ENCODE measurements at regions not wholly inside any gene's neighbourhood (a gene's known extent, or its start where the extent isn't known, plus 50 kb on each side); places are given as distances from the start of the nearest gene placed in this dataset.
"Not testable (repeated sequence)": the region's sequence is repeated elsewhere in the genome, so short reads cannot be mapped to it uniquely, and the experiment has no call there.

DNA sequence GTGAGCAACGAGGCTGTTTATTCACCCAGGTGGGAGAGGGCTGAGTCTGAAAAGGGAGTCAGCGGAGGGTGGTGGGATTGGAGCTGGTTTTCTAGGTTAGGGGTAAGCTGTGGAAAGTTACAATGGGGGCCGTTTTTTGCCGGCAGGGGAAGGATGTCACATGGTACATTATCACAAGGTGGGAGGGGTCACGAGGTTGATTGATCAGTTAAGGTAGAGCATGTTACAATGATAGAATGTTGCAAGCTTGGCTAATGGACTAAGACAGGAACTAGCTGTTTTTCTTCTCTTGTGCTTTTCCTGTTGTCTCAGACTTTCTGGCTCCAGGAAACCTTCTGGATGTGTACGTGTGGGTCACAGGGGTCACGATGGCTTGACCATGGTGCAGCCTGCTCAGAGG is 536.3 kb upstream of the HTR2C start:
- Histone ChIP-seq H3K4ac (ENCODE audit: low read length) (no peak overlapping the region), H3K18ac (ENCODE audit: low read length) (no peak overlapping the region), H3K23ac (ENCODE audit: low read depth, low read length, poor library complexity) (no peak overlapping the region), H4K91ac (ENCODE audit: low read depth, low read length, poor library complexity) (no peak overlapping the region), H2BK12ac (ENCODE audit: low read length) (no peak overlapping the region), H2AK5ac (ENCODE audit: low read depth, low read length) (no peak overlapping the region), H2BK15ac (ENCODE audit: low read length) (no peak overlapping the region), H3K9me3 (replicated peaks in 1 of 2; ENCODE audit: control insufficient read depth in 2 of 2, insufficient read depth in 1 of 2, low read depth in 1 of 2, low read length in 2 of 2) (no peaks in the 10 kb centered on the region), H2BK120ac (ENCODE audit: low read depth, low read length) (no peak overlapping the region), H3K4me3 (ENCODE audit: low read length in 2 of 2) (no peak overlapping the region), H2BK5ac (ENCODE audit: low read length) (no peak overlapping the region), H3K4me1 (ENCODE audit: control insufficient read depth in 2 of 2, insufficient read depth in 1 of 2, low read depth in 1 of 2, low read length in 2 of 2) (peaks cover 0 to 4% of the 10 kb centered on the region in 2 donors), H3K79me1 (ENCODE audit: low read depth, low read length) (no peaks in the 10 kb centered on the region), H4K8ac (ENCODE audit: low read depth, low read length) (no peak overlapping the region), H3K27ac (replicated peaks; ENCODE audit: low read length) (no peak overlapping the region), H3K14ac (ENCODE audit: low read length) (no peak overlapping the region), H3K9ac (ENCODE audit: low read depth, low read length, poor library complexity) (no peak overlapping the region), H2AFZ (ENCODE audit: low read length) (no peak overlapping the region), H3K27me3 (ENCODE audit: control insufficient read depth in 3 of 3, insufficient read depth in 3 of 3, low read depth in 1 of 3, low read length in 3 of 3) (no peaks in the 10 kb centered on the region), H3K36me3 (replicated peaks in 1 of 2; ENCODE audit: control insufficient read depth in 2 of 2, insufficient read depth in 2 of 2, low read length in 2 of 2) (peaks cover 0 to 5% of the 10 kb centered on the region in 2 donors), H3K4me2 (ENCODE audit: insufficient read depth, low read length, poor library complexity, severe bottlenecking) (peak overlapping the region; percentile 31)
- no CpG with 5 or more reads among the region's 7 CpGs for WGBS, 2 donors (ENCODE audit: extremely low coverage in 2 of 2, insufficient read length in 2 of 2, insufficient replicate concordance in 1 of 2)
- no peak for DNase-seq (ENCODE audit: low spot score)

DNA sequence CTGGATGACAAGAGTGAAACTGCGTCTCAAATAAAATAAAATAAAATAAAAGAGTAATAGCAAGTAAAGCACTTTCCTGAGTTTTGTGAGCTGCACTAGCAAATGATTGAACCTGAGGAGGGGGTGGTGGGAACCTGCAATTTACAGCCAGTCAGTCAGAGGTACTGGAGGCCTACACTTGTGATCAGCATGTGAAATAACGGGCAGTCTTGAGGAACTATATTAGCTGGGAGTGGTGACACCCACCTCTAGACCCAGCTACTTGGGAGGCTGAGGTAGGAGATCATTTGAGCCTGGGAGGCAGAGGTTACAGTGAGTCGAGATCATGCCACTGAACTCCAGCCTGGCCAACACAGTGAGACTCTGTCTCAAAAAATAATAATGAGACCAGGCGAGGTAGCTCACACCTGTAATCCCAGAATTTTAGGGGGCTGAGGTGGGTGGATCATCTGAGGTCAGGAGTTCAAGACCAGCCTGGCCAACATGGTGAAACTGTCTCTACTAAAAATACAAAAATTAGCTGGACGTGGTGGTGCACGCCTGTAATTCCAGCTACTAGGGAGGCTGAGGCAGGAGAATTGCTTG is 537.1 kb upstream of the HTR2C start:
- no peak overlapping the region for H2BK12ac ChIP-seq (ENCODE audit: low read length)
- no peak overlapping the region for H3K27ac ChIP-seq (replicated peaks; ENCODE audit: low read length)
- H3K9me3 ChIP-seq (replicated peaks in 1 of 2; ENCODE audit: control insufficient read depth in 2 of 2, insufficient read depth in 1 of 2, low read depth in 1 of 2, low read length in 2 of 2) = no peaks in the 10 kb centered on the region
- H2AK5ac ChIP-seq (ENCODE audit: low read depth, low read length) = no peak overlapping the region
- H4K8ac ChIP-seq (ENCODE audit: low read depth, low read length) = no peak overlapping the region
- peak overlapping the region; percentile 11 for H3K4me2 ChIP-seq (ENCODE audit: insufficient read depth, low read length, poor library complexity, severe bottlenecking)
- no peak overlapping the region for H3K9ac ChIP-seq (ENCODE audit: low read depth, low read length, poor library complexity)
- no peak overlapping the region for H2BK5ac ChIP-seq (ENCODE audit: low read length)
- H3K27me3 ChIP-seq (ENCODE audit: control insufficient read depth in 3 of 3, insufficient read depth in 3 of 3, low read depth in 1 of 3, low read length in 3 of 3) = no peaks in the 10 kb centered on the region
- H3K18ac ChIP-seq (ENCODE audit: low read length) = no peak overlapping the region
- no peak for DNase-seq (ENCODE audit: low spot score)
- peaks cover 0 to 4% of the 10 kb centered on the region in 2 donors for H3K4me1 ChIP-seq (ENCODE audit: control insufficient read depth in 2 of 2, insufficient read depth in 1 of 2, low read depth in 1 of 2, low read length in 2 of 2)
- H3K79me1 ChIP-seq (ENCODE audit: low read depth, low read length) = no peaks in the 10 kb centered on the region
- no peak overlapping the region for H3K4ac ChIP-seq (ENCODE audit: low read length)
- no peak overlapping the region for H3K14ac ChIP-seq (ENCODE audit: low read length)
- peaks cover 0 to 4% of the 10 kb centered on the region in 2 donors for H3K36me3 ChIP-seq (replicated peaks in 1 of 2; ENCODE audit: control insufficient read depth in 2 of 2, insufficient read depth in 2 of 2, low read length in 2 of 2)
- peak overlapping the region in 1 of 2 donors; percentile 28 for H3K4me3 ChIP-seq (ENCODE audit: low read length in 2 of 2)
- H2AFZ ChIP-seq (ENCODE audit: low read length) = no peak overlapping the region
- no peak overlapping the region for H2BK120ac ChIP-seq (ENCODE audit: low read depth, low read length)
- no peak overlapping the region for H2BK15ac ChIP-seq (ENCODE audit: low read length)
- no peak overlapping the region for H3K23ac ChIP-seq (ENCODE audit: low read depth, low read length, poor library complexity)
- no peak overlapping the region for H4K91ac ChIP-seq (ENCODE audit: low read depth, low read length, poor library complexity)
- no CpG with 5 or more reads among the region's 6 CpGs for WGBS, 2 donors (ENCODE audit: extremely low coverage in 2 of 2, insufficient read length in 2 of 2, insufficient replicate concordance in 1 of 2)

DNA sequence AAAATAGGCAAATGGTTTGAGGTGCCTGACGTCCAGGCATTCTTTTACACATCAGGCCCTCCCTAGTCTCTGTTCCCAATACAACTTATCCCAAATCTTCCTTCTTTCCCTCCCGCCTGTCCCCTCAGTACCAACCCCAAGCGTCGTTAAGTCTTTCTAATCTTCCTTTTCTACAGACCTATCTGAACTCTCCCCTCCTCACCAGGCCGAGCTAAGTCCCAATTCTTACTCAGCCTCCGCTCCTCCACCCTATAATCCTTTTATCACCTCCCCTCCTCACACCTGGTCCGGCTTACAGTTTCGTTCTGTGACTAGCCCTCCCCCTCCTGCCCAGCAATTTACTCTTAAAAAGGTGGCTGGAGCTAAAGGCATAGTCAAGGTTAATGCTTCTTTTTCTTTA is 542.4 kb upstream of the HTR2C start:
- H3K27ac ChIP-seq (replicated peaks; ENCODE audit: low read length); H4K91ac ChIP-seq (ENCODE audit: low read depth, low read length, poor library complexity); H3K4me1 ChIP-seq (ENCODE audit: control insufficient read depth in 2 of 2, insufficient read depth in 1 of 2, low read depth in 1 of 2, low read length in 2 of 2); H2AK5ac ChIP-seq (ENCODE audit: low read depth, low read length); H3K27me3 ChIP-seq (ENCODE audit: control insufficient read depth in 3 of 3, insufficient read depth in 3 of 3, low read depth in 1 of 3, low read length in 3 of 3); H2BK120ac ChIP-seq (ENCODE audit: low read depth, low read length); H3K9ac ChIP-seq (ENCODE audit: low read depth, low read length, poor library complexity); H3K4ac ChIP-seq (ENCODE audit: low read length); H3K4me2 ChIP-seq (ENCODE audit: insufficient read depth, low read length, poor library complexity, severe bottlenecking); H3K14ac ChIP-seq (ENCODE audit: low read length); H2BK5ac ChIP-seq (ENCODE audit: low read length); H3K9me3 ChIP-seq (replicated peaks in 1 of 2; ENCODE audit: control insufficient read depth in 2 of 2, insufficient read depth in 1 of 2, low read depth in 1 of 2, low read length in 2 of 2); H2BK12ac ChIP-seq (ENCODE audit: low read length); H3K36me3 ChIP-seq (replicated peaks in 1 of 2; ENCODE audit: control insufficient read depth in 2 of 2, insufficient read depth in 2 of 2, low read length in 2 of 2); H3K18ac ChIP-seq (ENCODE audit: low read length); H2BK15ac ChIP-seq (ENCODE audit: low read length); H2AFZ ChIP-seq (ENCODE audit: low read length); H4K8ac ChIP-seq (ENCODE audit: low read depth, low read length); H3K23ac ChIP-seq (ENCODE audit: low read depth, low read length, poor library complexity); DNase-seq (ENCODE audit: low spot score); H3K79me1 ChIP-seq (ENCODE audit: low read depth, low read length): not testable (repeated sequence)
- H3K4me3 ChIP-seq (ENCODE audit: low read length in 2 of 2) = peak overlapping the region in 1 of 2 donors; percentile 70
- 78 to 100% methylated on average over 1 to 3 of the region's 8 CpGs for WGBS, 2 donors (ENCODE audit: extremely low coverage in 2 of 2, insufficient read length in 2 of 2, insufficient replicate concordance in 1 of 2)

DNA sequence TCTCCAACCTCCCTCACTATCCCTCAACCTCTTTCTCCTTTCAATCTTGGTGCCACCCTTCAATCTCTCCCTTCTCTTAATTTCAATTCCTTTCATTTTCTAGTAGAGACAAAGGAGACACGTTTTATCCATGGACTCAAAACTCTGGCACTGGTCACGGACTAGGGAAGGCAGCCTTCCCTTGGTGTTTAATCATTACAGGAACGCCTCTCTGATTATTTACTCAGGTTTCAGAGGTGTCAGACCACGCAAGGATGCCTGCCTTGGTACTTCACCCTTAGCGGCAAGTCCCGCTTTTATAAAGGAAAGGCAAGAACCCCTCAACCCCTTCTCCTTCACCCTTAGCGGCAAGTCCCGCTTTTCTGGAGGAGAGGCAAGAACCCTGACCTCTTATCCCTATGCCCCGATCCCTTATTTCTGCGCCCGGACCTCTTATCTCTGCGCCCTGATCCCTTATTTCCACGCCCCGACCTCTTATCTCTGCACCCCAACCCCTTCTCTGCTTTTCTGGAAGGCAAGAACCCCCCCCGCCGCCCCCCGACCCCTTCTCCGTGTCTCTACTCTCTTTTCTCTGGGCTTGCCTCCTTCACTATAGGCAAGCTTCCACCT is 543.1 kb upstream of the HTR2C start:
- H2AFZ ChIP-seq (ENCODE audit: low read length); H3K14ac ChIP-seq (ENCODE audit: low read length); H3K18ac ChIP-seq (ENCODE audit: low read length); H4K91ac ChIP-seq (ENCODE audit: low read depth, low read length, poor library complexity); H2BK15ac ChIP-seq (ENCODE audit: low read length); H3K4ac ChIP-seq (ENCODE audit: low read length); H3K27me3 ChIP-seq (ENCODE audit: control insufficient read depth in 3 of 3, insufficient read depth in 3 of 3, low read depth in 1 of 3, low read length in 3 of 3); H2BK12ac ChIP-seq (ENCODE audit: low read length); H3K9ac ChIP-seq (ENCODE audit: low read depth, low read length, poor library complexity); H2AK5ac ChIP-seq (ENCODE audit: low read depth, low read length); H3K4me2 ChIP-seq (ENCODE audit: insufficient read depth, low read length, poor library complexity, severe bottlenecking); H3K23ac ChIP-seq (ENCODE audit: low read depth, low read length, poor library complexity); H3K4me1 ChIP-seq (ENCODE audit: control insufficient read depth in 2 of 2, insufficient read depth in 1 of 2, low read depth in 1 of 2, low read length in 2 of 2); H4K8ac ChIP-seq (ENCODE audit: low read depth, low read length); H2BK5ac ChIP-seq (ENCODE audit: low read length); H3K9me3 ChIP-seq (replicated peaks in 1 of 2; ENCODE audit: control insufficient read depth in 2 of 2, insufficient read depth in 1 of 2, low read depth in 1 of 2, low read length in 2 of 2); H2BK120ac ChIP-seq (ENCODE audit: low read depth, low read length); DNase-seq (ENCODE audit: low spot score); H3K79me1 ChIP-seq (ENCODE audit: low read depth, low read length); H3K36me3 ChIP-seq (replicated peaks in 1 of 2; ENCODE audit: control insufficient read depth in 2 of 2, insufficient read depth in 2 of 2, low read length in 2 of 2): not testable (repeated sequence)
- Histone ChIP-seq H3K27ac (replicated peaks; ENCODE audit: low read length) (peak overlapping the region; percentile 76), H3K4me3 (ENCODE audit: low read length in 2 of 2) (peak overlapping the region in 1 of 2 donors; percentile 84)
- no CpG with 5 or more reads among the region's 18 CpGs for WGBS, 2 donors (ENCODE audit: extremely low coverage in 2 of 2, insufficient read length in 2 of 2, insufficient replicate concordance in 1 of 2)

Data from neuronal stem cell (in vitro differentiated cells).